ENCODE measurements at regions not wholly inside any gene's neighbourhood (a gene's known extent, or its start where the extent isn't known, plus 50 kb on each side); places are given as distances from the start of the nearest gene placed in this dataset.

DNA sequence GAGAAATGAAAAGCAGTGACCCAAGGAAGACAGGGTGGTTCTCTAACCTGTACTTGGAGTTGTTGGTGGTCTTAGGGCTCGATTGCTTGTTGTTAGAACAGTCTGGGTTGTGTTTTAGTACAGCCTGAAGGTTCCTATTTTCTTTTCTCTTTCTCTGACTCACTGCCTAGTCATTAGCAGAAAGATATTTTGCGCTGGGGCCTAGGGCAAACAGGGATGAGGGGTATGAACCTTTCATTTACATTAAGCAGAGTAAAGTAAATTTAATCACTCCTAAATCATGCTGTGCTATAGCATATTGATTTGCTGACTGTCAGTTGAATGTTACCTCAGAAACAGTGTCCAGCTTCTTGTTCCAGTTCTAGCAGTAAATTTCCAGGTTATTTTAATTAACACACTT, 197.2 kb downstream of the RWDD3 start:
- no peak for DNase-seq (ENCODE audit: low read depth)

DNA sequence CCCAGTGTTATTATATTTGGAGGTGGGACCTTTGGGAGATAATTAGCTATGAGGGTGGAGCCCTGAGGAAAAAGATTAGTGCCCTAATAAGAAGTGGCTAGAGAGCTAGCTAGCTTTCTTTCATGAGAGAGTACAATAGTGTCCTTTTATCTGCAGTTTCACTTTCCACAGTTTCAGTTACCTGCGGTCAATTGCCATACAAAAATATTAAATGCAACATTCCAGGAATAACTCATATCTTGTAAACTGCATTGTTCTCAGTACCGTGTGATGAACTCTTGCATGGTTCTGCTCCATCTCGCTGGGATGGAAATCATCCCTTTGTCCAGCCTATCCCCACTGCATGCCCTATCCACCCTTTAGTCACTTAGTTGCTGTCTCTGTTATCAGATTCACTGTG, 201.6 kb downstream of the RWDD3 start:
- no peak for DNase-seq (ENCODE audit: low read depth)

DNA sequence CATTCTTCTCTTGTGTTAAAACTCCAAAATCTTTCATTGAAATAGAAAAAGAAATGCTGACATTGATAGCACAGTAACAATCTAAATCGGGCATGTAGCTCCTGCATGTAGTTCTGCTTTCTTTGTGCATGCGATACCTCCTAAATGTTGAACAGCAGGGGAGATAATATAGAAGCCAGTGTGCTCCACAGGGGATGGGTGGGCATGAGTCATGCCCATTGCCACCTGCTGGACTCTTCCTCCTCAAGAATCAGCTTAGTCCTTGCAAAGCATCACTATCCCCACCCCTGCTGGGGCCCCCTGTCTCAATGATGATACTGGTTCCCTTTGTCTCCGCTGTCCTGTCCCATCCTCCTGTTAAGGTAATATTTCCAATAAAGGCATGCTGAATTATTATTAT, 203.0 kb downstream of the RWDD3 start:
- DNase-seq (ENCODE audit: low read depth), result no peak

DNA sequence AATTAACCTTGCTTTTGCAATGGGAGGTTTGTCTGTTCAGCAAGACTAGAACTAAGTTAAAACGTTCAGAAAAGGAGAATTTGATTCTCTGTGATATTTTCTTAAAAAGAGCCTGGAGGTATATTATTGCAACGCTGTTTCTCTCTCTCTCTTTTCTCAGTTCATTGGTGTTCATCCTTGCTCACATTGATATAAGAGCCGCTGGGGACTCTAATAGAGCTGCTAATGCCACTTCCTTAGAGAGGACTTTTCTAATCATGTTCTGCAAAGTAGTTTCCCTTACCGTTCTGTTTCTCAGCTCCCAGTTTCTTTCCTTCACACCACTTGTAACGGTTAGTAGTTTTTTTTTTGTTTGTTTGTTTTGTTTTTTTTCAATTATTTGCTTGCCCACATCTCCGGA, 203.8 kb downstream of the RWDD3 start:
- no peak for DNase-seq (ENCODE audit: low read depth)

DNA sequence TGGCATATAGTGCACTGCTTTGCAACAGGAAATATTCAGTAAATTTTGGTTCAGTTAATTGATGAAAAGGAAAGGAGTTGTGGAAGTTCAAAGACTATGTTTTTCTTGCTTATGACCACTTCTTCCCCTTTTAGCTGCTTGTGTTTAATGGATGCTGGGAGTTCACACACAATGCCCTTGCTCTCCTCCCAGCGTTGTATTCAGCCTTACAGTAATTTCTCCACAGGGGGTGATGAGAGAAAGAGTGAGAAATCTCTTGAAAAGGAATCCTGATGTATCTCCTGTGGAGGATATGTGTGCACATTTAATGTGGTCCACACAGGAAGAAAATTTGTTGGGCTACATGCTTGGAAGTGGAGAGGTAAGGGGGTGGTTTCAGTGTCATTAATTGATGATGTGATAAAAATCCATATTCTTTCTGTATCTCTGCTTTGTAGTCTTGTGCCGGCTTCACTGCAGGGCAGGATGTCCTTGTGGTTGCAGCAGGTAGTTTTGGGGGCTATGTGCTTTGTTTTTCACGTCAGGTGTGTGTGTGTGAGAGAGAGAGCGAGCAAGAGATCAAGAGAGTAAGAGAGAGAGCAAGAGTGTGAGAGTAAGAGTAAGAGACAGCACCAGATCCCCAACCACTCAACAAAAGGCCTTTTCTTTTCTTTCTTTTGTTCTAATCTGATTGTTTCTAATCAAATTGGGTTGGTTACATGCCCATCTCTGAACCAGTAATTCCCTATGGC, 204.4 kb downstream of the RWDD3 start:
- DNase-seq (ENCODE audit: low read depth), result no peak

DNA sequence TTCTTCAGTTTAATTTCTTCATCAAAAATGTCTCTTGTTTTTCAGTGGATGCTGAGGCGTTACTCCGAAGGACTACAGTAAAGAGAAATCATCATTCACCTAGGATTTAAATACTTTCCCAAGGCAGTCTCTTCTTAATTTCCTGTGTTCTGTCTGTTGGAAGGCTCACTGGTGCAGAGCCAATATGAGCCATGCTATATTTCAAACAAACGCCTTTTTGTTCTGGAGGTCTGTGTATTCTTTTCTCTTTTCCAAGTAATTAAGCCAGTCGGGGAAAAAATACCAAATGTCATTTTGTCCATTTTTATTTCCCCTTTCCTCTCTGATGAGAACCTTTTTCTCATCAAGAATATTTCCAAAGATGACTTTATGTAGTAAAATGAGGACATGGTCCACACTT, 206.5 kb downstream of the RWDD3 start:
- no peak for DNase-seq (ENCODE audit: low read depth)

DNA sequence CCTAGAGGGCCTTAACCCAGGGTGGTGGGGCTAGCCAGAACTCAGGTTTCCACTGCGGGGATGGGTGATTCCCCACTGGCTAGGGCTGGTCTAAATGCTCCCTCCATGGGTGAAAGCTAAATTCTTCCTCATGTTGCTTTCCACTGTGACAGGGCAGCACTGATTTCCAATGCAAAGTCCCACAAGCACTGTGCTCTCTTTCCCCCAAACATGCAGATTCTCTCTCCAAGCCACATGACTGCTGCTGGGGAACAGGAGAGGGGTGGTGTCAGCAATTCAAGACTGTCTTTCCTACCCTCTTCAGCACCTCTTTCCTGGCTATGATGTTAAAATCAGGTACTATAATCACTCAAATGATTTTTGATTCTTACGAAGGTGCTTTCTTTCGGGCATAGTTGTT, 215.5 kb downstream of the RWDD3 start:
- no peak for DNase-seq (ENCODE audit: low read depth)

DNA sequence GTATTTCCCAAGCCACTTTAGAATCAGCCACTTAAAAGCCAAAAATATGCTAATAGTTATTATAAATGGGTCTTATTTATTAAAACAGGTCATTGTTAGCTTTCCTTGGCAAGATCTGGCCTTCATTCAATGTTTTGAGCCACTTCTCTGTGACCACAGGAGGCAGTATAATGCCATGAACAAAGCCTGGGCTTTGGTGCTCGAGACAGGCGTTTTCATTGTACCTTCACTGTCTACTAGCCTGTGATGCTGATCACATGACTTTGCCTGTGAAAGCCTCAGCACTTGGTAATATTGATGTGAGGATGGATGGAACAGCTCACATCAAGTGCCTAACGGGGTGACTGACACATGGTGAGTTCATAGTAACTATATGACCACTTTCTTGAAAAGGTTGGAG, 217.0 kb downstream of the RWDD3 start:
- DNase-seq (ENCODE audit: low read depth), result no peak

DNA sequence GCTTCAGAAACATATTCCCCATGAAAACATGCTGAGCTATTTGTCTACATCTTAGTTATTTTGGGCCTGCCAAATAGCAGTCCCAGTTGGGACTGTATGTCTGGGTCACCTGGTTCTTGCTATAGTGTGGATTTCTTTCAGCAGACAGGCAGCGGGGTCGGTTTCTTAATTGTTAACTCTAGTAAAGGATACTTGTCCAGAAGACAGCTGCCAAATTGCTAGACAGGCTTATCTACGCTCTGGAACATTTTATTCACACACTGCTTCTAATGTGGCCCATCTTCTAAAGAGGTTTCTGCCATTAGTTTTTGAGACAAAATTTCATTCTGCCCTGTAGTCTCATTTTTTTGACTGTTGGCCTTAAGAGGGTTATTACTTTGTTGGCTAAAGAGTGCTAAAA, 217.9 kb downstream of the RWDD3 start:
- no peak for DNase-seq (ENCODE audit: low read depth)

DNA sequence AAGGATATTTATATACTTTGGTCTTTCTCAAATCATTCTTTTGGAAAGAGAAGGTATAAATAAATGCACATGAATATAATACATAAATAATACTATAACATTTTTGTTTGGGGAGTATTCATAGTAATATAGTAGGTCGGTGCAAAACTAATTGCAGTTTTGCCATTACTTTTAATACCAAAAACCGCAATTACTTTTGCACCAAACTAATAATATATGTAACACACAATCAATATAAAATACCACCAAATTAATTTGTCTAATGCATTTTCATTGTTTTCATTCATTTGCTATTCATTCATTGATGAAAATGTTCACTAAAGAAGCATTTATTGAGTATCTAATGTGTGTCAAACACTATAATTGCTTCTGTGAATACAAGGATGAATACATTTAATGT, 219.0 kb downstream of the RWDD3 start:
- no peak for DNase-seq (ENCODE audit: low read depth)

DNA sequence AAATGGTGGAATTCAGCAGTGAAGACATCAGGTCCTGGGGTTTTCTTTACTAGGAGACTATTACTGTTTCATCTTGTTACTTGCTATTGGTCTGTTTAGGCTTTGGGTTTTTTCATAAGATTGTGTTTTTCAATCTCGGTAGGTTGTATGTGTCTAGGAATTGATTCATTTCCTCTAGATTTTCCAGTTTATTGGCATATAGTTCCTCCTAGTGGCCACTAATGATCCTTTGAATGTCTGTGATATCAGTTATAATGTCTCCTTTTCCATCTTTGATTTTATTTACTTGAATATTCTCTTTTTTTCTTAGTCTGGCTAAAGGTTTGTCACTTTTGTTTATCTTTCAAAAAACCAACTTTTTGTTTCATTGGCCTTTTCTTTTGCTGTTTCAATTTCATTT, 233.0 kb downstream of the RWDD3 start:
- DNase-seq (ENCODE audit: low read depth), result no peak

DNA sequence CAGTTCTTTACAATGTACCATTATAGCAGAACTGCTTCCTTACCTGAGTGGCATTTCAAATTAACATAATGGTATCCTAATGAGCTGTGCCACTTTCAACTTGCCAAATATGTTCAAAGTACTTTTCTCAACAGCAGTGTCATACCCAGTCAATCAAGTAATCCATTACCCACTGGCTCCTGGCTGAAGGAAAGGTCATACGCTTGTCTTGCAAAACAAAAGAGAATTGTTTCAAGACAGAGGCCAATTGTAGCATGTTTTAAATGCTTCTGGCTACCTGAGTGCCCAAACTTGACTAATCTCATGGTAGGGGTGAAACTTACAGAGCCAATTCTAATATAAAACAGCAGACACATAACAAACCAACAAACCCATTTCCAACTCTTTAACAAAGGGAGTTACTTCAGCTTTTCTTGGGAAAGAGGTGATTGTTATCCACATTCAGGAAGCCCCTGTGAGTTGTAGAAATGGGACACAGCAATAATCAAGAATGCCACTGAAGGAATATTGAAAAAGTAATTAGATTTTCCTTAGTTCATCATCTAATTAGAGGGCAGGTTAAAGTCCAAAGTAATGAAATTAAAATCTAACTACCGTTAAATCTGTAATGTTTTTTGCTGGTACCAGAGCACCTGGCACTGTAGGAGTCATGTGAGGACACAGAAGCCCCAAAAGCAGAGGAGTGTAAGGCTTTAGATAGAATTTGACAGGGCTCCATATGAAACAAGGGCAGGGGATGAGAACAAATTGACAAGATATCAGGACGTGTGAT, 241.9 kb downstream of the RWDD3 start:
- no peak for DNase-seq (ENCODE audit: low read depth)

DNA sequence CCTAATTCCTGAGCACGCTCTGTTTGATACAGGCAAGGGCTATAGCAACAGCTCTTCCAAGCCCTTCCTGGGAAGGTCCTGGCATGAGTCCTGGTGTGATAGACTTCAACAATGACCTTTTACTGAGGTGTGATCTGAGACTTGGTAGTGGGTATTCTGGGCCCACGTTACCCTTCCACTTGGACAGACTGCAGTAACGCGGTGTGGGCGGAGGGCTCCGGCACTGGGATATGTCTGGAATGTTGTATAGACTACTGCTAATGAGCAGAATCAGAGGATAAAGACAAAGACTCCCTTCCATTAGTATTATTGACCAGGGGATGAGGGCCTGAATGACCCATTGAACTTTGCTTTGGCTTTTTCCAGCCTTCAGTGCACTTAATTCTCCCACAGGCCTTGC, 262.3 kb downstream of the RWDD3 start:
- no peak for DNase-seq (ENCODE audit: low read depth)

DNA sequence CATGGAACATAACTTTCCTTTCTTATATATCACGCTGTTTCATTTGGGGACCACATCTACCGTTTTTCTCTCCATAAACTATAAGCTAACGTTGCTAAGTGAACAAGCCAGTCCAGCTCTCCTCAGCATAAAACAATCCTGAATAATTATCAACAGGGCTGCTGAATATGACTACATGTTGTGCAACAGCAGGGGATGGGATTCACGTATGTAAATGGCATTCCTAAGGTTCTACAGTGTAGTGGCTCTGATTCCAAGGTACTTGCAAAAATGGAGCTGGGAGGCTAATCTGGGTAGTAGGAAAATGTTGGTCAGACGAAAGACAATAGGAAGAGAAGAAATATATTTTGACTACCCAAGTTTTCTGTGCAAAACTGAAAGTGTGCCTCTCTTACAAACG, 262.8 kb downstream of the RWDD3 start:
- no peak for DNase-seq (ENCODE audit: low read depth)

DNA sequence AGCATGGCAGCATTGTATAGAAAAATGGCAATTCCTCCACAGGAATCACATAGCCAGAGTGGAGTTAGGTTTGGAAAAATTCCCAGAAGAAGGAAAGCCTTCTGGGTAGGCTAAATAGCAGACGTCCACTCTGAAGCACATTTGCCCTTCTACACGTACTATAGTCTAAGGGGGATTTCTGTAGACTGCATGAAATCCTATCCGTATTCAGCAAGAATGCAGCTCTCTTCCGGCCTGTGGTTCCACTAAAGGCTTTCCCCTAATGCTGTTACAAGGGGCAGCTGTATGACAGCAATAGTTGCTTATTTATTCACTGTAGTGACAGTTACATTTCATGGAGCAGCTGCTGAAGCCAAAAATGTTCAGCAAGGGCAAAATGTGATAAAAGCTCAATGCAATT, 263.6 kb downstream of the RWDD3 start:
- DNase-seq (ENCODE audit: low read depth), result no peak

DNA sequence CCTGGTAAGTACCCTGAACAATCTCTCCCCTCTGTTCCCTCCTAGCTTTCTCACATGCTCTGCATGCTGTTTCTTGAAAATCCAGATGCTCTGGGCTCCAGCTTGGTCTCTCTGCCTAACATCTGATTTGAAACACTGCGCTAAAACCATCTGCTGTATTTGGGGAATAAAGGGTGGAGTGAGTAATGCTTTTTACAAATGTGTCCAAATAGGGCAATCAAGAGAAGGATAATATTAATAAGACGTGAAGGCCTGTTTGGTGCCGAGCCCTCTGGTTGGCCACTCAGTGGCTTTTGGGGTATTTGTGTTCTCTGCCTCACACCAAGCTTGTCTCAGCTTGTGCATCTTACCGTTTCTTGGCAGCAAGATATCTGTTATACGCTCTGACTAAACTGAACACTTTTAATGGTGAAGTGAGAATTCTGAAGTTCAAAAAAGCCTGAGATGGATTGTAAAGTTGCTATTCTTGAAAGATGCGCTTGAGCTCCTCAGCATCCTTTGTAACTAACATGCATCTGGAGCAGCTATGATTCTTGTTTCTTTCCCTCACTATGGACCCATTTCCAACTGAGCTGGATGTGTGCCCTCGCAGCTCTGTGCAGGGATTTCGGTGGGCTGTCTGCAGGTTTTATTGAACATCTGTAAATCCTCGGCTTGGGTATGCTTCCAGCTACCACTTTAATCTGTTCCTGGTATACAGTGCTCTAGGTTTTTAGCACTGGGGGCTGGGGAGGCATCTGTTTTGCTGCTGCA, 269.4 kb downstream of the RWDD3 start:
- no peak for DNase-seq (ENCODE audit: low read depth)

DNA sequence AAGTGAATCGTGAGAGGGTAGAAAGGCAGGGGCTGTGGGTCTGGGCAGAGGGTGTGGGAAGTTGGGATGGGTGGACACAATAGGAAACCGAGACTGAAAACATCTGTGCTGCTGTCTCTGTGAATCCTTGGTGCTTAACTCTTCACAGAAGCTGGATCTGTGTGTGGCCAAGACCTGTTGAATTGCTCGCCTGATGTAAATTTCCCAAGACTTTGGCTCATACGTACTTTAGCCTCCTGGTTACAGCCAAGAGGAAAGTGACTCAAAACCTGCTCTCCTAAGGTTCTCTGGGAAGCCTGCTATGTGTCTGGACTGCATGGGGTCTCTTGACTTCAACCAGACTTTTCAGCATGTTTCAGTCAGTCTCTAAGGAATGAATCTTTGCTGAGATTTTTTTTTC, 270.3 kb downstream of the RWDD3 start:
- no peak for DNase-seq (ENCODE audit: low read depth)

DNA sequence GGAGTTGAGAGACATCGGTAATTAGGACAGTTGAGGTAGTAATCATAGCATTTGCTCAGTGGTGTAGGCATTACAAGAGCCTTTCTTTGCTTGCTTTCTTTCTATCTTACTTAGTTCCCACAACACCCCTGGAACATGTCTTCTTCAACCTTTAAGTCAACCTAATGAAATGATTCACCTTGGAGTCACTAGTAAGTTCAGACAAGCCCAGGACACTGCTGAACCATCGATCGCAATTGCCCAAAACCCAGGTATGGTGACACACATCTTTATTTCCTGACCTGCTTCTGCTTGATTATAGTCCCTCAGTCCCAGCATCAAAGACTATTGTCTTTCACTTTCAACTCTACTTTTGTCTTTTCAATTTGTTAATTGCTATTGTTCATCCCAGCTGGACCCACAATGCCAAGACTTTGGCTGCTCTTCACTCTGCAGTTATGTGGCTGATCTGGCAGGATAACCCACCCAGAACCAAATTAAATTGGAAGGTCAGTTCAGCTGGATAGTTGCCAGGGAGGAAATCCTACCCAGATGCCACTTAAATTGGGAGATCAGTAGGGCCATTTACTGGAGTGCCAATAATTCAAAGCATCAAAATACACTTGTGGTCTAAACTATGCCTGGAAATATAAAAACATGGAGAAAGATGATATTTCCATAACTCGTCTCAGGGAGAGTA, 272.9 kb downstream of the RWDD3 start:
- no peak for DNase-seq (ENCODE audit: low read depth)

DNA sequence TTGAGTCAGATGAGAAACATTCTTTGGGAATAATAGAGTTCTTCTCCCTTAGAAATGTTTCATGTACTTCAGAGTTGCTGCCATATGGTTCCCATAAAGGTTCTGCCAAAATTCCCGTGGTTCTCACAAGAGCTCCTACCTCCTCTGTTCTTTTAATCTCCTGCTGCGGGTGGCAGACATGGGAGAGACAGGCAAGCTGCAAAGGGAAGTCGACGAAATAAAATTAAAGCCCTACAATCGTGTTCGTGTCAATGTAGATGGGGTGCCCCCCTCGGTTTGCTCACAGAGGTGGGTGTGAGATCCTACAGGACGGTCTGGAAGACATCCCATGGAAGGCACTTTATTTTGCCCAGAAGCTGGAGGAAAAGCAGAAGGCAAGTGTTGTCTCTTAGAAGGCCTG, 276.0 kb downstream of the RWDD3 start:
- DNase-seq (ENCODE audit: low read depth), result no peak

DNA sequence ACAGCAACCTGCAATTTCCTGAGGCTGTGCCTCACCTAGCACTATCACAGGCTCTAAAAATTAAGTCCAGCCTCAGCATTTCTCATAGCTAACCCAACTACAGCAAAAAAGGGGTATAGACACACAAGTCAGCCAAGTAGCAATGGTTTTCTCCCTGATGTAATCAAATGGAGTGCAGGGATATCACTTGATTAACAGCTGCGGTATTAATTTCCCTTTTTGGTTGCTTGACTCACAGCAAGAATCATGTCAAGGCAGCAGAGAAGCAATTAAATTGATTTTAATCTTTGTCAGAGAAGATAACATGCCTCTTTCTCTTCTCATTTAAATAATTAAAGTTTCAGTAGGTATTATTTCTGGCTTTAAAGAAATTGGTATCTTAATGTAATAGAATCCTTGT, 278.9 kb downstream of the RWDD3 start:
- DNase-seq (ENCODE audit: low read depth), result no peak

DNA sequence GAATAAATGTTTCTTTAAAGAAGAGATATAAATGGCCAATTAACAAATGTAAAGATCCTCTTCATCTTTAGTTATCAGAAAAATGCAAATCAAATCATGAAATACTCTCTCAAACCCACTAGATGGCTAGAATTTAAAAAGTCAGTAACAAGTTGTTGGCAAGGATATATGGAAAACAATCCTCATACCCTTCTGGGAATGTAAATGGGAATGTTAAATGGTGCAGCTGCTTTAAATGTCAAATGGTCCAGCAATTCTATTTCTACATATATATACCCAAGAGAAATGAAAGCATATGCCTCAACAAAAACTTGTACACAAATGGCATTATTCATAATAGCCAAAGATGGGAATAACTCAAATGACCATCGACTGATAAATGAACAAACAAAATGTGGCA, 283.5 kb downstream of the RWDD3 start:
- no peak for DNase-seq (ENCODE audit: low read depth)

DNA sequence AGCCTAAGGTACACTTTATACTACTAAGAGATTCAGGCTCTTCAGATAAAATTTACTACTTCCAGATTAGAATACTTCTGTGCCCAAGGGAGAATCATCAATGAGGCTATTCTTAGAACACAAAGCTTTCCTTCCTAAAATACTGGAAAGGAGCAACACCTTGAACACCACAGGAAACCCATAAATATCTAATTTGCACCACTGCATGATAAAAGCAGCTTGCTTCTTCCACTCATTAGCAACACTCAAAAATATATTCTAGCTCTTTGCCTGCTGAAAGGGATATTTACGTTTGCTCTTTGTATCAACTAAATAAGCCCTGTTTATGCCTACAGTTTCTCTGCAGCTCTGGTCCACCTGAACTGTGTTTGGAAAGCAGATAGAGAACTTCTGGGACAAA, 284.3 kb downstream of the RWDD3 start:
- no peak for DNase-seq (ENCODE audit: low read depth)

DNA sequence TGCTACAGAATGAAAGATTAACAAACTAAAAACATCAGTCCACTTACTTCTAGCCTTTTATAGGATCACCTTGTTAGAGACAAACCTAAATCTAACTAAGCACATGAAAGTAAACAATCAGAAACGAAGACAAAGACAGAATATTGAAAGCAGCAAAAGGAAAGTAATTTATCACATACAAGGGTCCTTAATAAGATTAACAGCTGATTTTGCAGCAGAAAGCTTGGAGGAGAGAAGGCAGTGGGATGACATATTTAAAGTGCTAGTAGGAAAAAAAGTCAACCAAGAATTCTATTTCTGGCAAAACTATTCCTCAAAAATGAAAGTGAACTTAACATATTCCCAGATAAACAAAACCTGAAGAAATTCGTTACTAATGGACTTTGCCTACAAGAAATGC, 286.4 kb downstream of the RWDD3 start:
- DNase-seq (ENCODE audit: low read depth), result no peak
